Activated T-cell treated with anti-CD3 and anti-CD28 coated beads, Interleukin-2, amount 50 U/mL, for 72 hours (primary cell): ENCODE measurements at regions not wholly inside any gene's neighbourhood (a gene's known extent, or its start where the extent isn't known, plus 50 kb on each side); places are given as distances from the start of the nearest gene placed in this dataset.
"Not testable (repeated sequence)": the region's sequence is repeated elsewhere in the genome, so short reads cannot be mapped to it uniquely, and the experiment has no call there.

Experiments
- ATAC-seq, 2 donors: fragments of 150-1000 bp; cut with Tn5 transposase; replicated peaks in 1 of 2; 2 replicates each; pipeline ENCODE4 v1.10.0; 2021; ENCODE audit warnings: moderate library complexity in 2 of 2, mild to moderate bottlenecking in 1 of 2
- DNase-seq, 2 donors: peaks; one replicate each; pipeline ENCODE4 v3.0.0; 2021 to 2022; ENCODE audit warnings: mixed read lengths in 1 of 2
- H3K27ac Mint-ChIP-seq: one replicate; pipeline ENCODE4 v1.8.0; 2022; ENCODE audit warnings: mild to moderate bottlenecking, moderate library complexity, mixed read lengths
- H3K27me3 Mint-ChIP-seq: one replicate; pipeline ENCODE4 v1.8.0; 2022; ENCODE audit warnings: low read depth, mixed read lengths
- H3K36me3 Mint-ChIP-seq, 2 donors: one replicate each; pipeline ENCODE4 v1.8.0; 2022; ENCODE audit warnings: mixed read lengths in 2 of 2, mild to moderate bottlenecking in 1 of 2; ENCODE audit not compliant: insufficient read depth in 2 of 2
- H3K4me1 Mint-ChIP-seq: one replicate; pipeline ENCODE4 v1.8.0; 2022; ENCODE audit warnings: low read depth, mixed read lengths
- H3K4me3 Mint-ChIP-seq, 2 donors: one replicate each; pipeline ENCODE4 v1.8.0; 2022; ENCODE audit warnings: mild to moderate bottlenecking in 2 of 2, mixed read lengths in 2 of 2, moderate library complexity in 2 of 2
- H3K9me3 Mint-ChIP-seq, 2 donors: one replicate each; pipeline ENCODE4 v1.8.0; 2022; ENCODE audit warnings: mixed read lengths in 2 of 2

DNA sequence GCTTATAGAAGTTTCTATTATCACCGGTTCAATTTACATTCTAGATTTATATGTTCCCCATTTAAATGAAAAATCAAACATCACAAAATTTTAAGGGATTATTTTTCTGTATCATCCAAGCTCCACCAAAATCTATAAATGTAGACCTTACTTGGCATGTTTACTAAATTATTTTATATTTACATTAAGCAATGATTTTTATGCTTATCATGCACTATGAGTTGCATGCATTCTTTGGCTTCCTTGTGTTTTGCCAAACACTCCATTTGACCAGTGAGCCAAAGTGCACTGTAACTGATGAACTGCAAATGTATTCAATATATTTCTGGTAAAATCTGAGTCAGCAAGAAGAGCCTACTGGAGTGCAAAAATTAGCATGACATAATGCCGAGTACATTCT, 595.5 kb upstream of the PCDH7 start:
- DNase-seq, ATAC-seq: not testable (repeated sequence)

GRCh38 chr4:30125868-30126267, 594.3 kb upstream of the PCDH7 start:
- no peak for DNase-seq
- peaks cover 2 to 6% of the 10 kb centered on the region in 2 donors for H3K9me3 Mint-ChIP-seq

More for the DNA sequence above, 595.5 kb upstream of the PCDH7 start:
- H3K4me3 Mint-ChIP-seq, H3K36me3 Mint-ChIP-seq, H3K9me3 Mint-ChIP-seq, H3K4me1 Mint-ChIP-seq, H3K27ac Mint-ChIP-seq, H3K27me3 Mint-ChIP-seq: not testable (repeated sequence)

GRCh38 chr4:30126351-30126750, 593.8 kb upstream of the PCDH7 start:
- Mint-ChIP-seq H3K9me3 (peaks cover 2 to 6% of the 10 kb centered on the region in 2 donors), H3K27me3 (no peaks in the 10 kb centered on the region), H3K27ac (no peak overlapping the region), H3K36me3 (no peaks in the 10 kb centered on the region), H3K4me1 (no peaks in the 10 kb centered on the region), H3K4me3 (no peak overlapping the region)
- ATAC-seq (no peak), DNase-seq (no peak)

More at GRCh38 chr4:30125868-30126267, 594.3 kb upstream of the PCDH7 start:
- no peak overlapping the region for H3K4me3 Mint-ChIP-seq
- ATAC-seq = no peak
- no peaks in the 10 kb centered on the region for H3K27me3 Mint-ChIP-seq
- no peaks in the 10 kb centered on the region for H3K4me1 Mint-ChIP-seq
- no peaks in the 10 kb centered on the region for H3K36me3 Mint-ChIP-seq
- no peak overlapping the region for H3K27ac Mint-ChIP-seq

DNA sequence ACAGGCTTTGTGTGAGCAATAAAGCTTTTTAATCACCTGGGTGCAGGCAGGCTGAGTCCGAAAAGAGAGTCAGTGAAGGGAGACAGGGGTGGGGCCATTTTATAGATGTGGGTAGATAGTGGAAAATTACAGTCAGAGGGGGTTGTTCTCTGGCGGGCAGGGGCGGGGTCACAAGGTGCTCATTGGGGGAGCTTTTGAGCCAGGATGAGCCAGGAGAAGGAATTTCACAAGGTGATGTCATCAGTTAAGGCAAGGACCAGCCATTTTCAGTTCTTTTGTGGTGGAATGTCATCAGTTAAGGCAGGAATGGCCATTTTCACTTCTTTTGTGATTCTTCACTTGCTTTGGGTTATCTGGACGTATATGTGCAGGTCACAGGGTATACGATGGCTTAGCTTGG, 571.3 kb upstream of the PCDH7 start:
- H3K27ac Mint-ChIP-seq, H3K4me1 Mint-ChIP-seq, H3K27me3 Mint-ChIP-seq, H3K4me3 Mint-ChIP-seq, H3K36me3 Mint-ChIP-seq, ATAC-seq, DNase-seq: not testable (repeated sequence)
- H3K9me3 Mint-ChIP-seq = peaks cover 16 to 18% of the 10 kb centered on the region in 2 donors

DNA sequence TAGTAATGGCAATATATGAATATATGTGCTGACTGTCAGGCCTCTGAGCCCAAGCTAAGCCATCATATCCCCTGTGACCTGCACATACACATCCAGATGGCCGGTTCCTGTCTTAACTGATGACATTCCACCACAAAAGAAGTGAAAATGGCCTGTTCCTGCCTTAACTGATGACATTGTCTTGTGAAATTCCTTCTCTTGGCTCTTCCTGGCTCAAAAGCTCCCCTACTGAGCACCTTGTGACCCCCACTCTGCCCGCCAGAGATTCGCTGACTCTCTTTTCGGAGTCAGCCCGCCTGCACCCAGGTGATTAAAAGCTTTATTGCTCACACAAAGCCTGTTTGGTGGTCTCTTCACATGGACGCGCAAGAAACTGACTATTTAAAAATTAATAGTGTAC, 570.6 kb upstream of the PCDH7 start:
- H3K27me3 Mint-ChIP-seq = not testable (repeated sequence)

GRCh38 chr4:30153427-30153826, 566.7 kb upstream of the PCDH7 start:
- no peaks in the 10 kb centered on the region for H3K4me1 Mint-ChIP-seq
- peaks cover 2 to 6% of the 10 kb centered on the region in 2 donors for H3K36me3 Mint-ChIP-seq
- DNase-seq = no peak
- H3K27me3 Mint-ChIP-seq = no peaks in the 10 kb centered on the region
- no peak overlapping the region for H3K4me3 Mint-ChIP-seq
- H3K9me3 Mint-ChIP-seq = peaks cover 10 to 16% of the 10 kb centered on the region in 2 donors
- ATAC-seq = no peak
- no peak overlapping the region for H3K27ac Mint-ChIP-seq

More for the DNA sequence above, 570.6 kb upstream of the PCDH7 start:
- H3K27ac Mint-ChIP-seq, DNase-seq, H3K4me3 Mint-ChIP-seq, H3K4me1 Mint-ChIP-seq, H3K36me3 Mint-ChIP-seq, ATAC-seq: not testable (repeated sequence)
- H3K9me3 Mint-ChIP-seq = peaks cover 13 to 21% of the 10 kb centered on the region in 2 donors

DNA sequence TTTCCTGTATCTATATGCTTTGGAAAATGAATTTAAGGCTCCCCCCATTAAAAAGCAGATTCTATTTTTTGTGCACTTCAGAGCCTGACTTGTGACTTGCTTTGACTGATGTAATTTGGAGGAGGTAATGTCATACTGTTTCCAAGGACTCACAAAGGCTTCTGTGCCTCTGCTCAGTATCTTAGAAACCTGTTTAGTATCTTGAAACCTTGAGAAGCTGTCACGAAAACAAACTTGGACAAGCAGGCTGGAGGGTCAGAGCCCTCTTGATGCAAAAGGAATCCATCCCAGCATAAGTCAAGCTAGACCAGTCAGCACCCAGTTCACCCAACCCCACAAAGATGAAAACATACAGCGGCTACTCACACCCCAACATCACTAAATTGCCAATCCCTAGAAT, 560.0 kb upstream of the PCDH7 start:
- H3K9me3 Mint-ChIP-seq = peaks cover 2% of the 10 kb centered on the region in 2 donors
- no peaks in the 10 kb centered on the region for H3K4me1 Mint-ChIP-seq

DNA sequence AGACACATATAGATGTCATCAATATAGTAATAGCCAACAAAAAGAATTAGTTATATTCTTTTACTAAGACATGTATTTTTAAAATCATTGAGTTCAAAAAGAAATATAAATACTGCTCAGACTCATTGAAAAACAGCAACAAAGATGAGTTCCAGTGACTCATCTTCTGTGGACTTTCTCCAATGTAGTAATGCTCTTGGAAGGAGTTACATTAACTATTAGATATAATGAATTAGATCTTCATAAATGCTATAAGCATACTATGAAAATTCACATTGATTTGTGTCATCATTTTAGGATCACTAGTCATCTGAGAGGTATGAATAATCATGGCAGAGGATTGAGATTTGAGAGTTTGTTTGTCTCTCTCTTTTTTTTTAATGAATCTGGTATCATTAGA, 547.8 kb upstream of the PCDH7 start:
- H3K27me3 Mint-ChIP-seq = no peaks in the 10 kb centered on the region
- no peak for ATAC-seq
- H3K4me3 Mint-ChIP-seq = no peak overlapping the region

More for the DNA sequence above, 560.0 kb upstream of the PCDH7 start:
- DNase-seq = no peak
- no peak for ATAC-seq
- H3K36me3 Mint-ChIP-seq = no peaks in the 10 kb centered on the region
- no peak overlapping the region for H3K27ac Mint-ChIP-seq
- no peak overlapping the region for H3K4me3 Mint-ChIP-seq
- no peaks in the 10 kb centered on the region for H3K27me3 Mint-ChIP-seq

DNA sequence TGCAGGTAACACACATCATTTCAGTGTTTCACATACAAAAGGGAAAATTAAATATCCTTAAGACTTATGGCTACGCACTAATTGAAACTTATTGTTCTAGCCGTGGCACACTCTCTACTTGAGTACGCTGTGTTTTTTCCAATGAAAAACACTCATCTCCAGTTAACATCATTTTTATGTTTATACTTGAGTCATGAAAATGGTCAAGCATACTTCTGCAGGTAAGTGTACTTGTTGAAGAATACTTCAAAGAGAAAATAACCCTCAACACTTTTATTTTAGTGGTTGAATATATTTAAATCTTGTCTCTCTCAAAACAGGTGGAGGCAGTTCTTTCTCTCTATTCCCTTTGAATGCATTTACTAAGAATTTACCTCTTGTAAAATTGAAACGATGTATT, 538.7 kb upstream of the PCDH7 start:
- H3K4me1 Mint-ChIP-seq = no peaks in the 10 kb centered on the region
- peaks cover 7 to 8% of the 10 kb centered on the region in 2 donors for H3K9me3 Mint-ChIP-seq
- ATAC-seq = no peak
- no peak for DNase-seq
- no peaks in the 10 kb centered on the region for H3K27me3 Mint-ChIP-seq
- no peak overlapping the region for H3K27ac Mint-ChIP-seq
- H3K4me3 Mint-ChIP-seq = no peak overlapping the region
- H3K36me3 Mint-ChIP-seq = no peaks in the 10 kb centered on the region

More for the DNA sequence above, 547.8 kb upstream of the PCDH7 start:
- Mint-ChIP-seq H3K9me3 (peaks cover 3 to 8% of the 10 kb centered on the region in 2 donors), H3K27ac (no peak overlapping the region), H3K4me1 (no peaks in the 10 kb centered on the region), H3K36me3 (no peaks in the 10 kb centered on the region)
- DNase-seq = no peak

- ATAC-seq (no peak), DNase-seq (no peak)
- H3K27ac Mint-ChIP-seq = no peak overlapping the region
- H3K27me3 Mint-ChIP-seq = no peaks in the 10 kb centered on the region
- H3K9me3 Mint-ChIP-seq = peaks cover 7 to 8% of the 10 kb centered on the region in 2 donors
- H3K36me3 Mint-ChIP-seq = no peaks in the 10 kb centered on the region
- H3K4me3 Mint-ChIP-seq = no peak overlapping the region
- no peaks in the 10 kb centered on the region for H3K4me1 Mint-ChIP-seq
Measured at GRCh38 chr4:30181918-30182317, 538.3 kb upstream of the PCDH7 start.

DNA sequence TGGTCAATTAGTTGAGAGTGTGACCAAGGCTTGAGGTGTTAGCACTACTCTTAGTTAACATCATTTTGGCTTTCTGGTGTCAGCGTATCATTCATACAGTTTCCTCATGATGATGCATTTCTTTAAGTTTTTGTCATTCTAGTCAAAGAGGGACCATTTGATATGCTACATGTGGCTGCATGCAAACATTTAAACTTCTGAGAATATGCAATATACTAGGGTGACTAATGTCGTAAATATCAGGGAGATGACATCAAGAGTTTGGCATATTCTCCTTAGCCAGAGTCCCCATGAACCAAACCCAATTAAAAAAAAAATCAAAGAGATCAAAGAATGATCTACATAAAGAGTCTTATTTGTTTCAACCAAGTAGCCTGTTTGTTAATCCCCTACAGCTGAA, 537.4 kb upstream of the PCDH7 start:
- no peak overlapping the region for H3K4me3 Mint-ChIP-seq
- peaks cover 3 to 8% of the 10 kb centered on the region in 2 donors for H3K9me3 Mint-ChIP-seq
- no peaks in the 10 kb centered on the region for H3K36me3 Mint-ChIP-seq

GRCh38 chr4:30191902-30192301, 528.3 kb upstream of the PCDH7 start:
- H3K36me3 Mint-ChIP-seq = no peaks in the 10 kb centered on the region
- no peak overlapping the region for H3K4me3 Mint-ChIP-seq
- ATAC-seq (no peak), DNase-seq (no peak)
- H3K27me3 Mint-ChIP-seq = no peaks in the 10 kb centered on the region
- H3K4me1 Mint-ChIP-seq = no peaks in the 10 kb centered on the region
- no peak overlapping the region for H3K27ac Mint-ChIP-seq
- H3K9me3 Mint-ChIP-seq = peaks cover 5 to 9% of the 10 kb centered on the region in 2 donors

More for the DNA sequence above, 537.4 kb upstream of the PCDH7 start:
- H3K27ac Mint-ChIP-seq = no peak overlapping the region
- DNase-seq (no peak), ATAC-seq (no peak)
- H3K27me3 Mint-ChIP-seq = no peaks in the 10 kb centered on the region
- H3K4me1 Mint-ChIP-seq = no peaks in the 10 kb centered on the region

GRCh38 chr4:30207389-30207788, 512.8 kb upstream of the PCDH7 start:
- Mint-ChIP-seq H3K9me3 (peaks cover 1 to 5% of the 10 kb centered on the region in 2 donors), H3K4me1 (no peaks in the 10 kb centered on the region), H3K27ac (no peak overlapping the region), H3K4me3 (no peak overlapping the region), H3K27me3 (no peaks in the 10 kb centered on the region), H3K36me3 (no peaks in the 10 kb centered on the region)
- no peak for ATAC-seq
- no peak for DNase-seq

- no peaks in the 10 kb centered on the region for H3K4me1 Mint-ChIP-seq
- H3K9me3 Mint-ChIP-seq = peaks cover 1 to 8% of the 10 kb centered on the region in 2 donors
- H3K36me3 Mint-ChIP-seq = no peaks in the 10 kb centered on the region
Measured at GRCh38 chr4:30208731-30209435, 511.3 kb upstream of the PCDH7 start.

More at GRCh38 chr4:30208731-30209435, 511.3 kb upstream of the PCDH7 start:
- Mint-ChIP-seq H3K27ac (no peak overlapping the region), H3K27me3 (no peaks in the 10 kb centered on the region), H3K4me3 (no peak overlapping the region)
- ATAC-seq (no peak), DNase-seq (no peak)
